GM23338 (cell line): ENCODE measurements at regions not wholly inside any gene's neighbourhood (a gene's known extent, or its start where the extent isn't known, plus 50 kb on each side); places are given as distances from the start of the nearest gene placed in this dataset.

Experiments used
- ATAC-seq: fragments of 200-7000 bp; cut with Tn5 transposase; 3 replicates; pipeline ENCODE4 v1.9.1; 2020
- DNase-seq: peaks from one replicate; pipeline ENCODE4 v3.0.0-alpha.2; 2015; ENCODE audit warnings: low spot score
- H2AFZ ChIP-seq: fragments of 200-600 bp; sonication (generic); 2 replicates; pipeline ENCODE4 v1.8.0; 2016; ENCODE audit warnings: antibody characterized with exemption, mild to moderate bottlenecking, moderate library complexity
- H3F3A ChIP-seq: fragments of 200-600 bp; sonication (generic); replicated peaks from 2 replicates; pipeline ENCODE4 v1.8.0; 2017; ENCODE audit warnings: antibody characterized with exemption, mixed run types, low read depth
- H3K27ac ChIP-seq: fragments of 200-600 bp; sonication (generic); 2 replicates; pipeline ENCODE4 v1.6.1; 2016; ENCODE audit warnings: low read depth
- H3K27me3 ChIP-seq: fragments of 200-600 bp; sonication (generic); 2 replicates; pipeline ENCODE4 v1.8.0; 2016; ENCODE audit warnings: mild to moderate bottlenecking, mixed run types, moderate library complexity; ENCODE audit not compliant: insufficient read depth
- H3K36me3 ChIP-seq: fragments of 200-600 bp; sonication (generic); 2 replicates; pipeline ENCODE4 v1.8.0; 2016; ENCODE audit warnings: mild to moderate bottlenecking; ENCODE audit not compliant: insufficient read depth
- H3K4me1 ChIP-seq: fragments of 200-600 bp; sonication (generic); 2 replicates; pipeline ENCODE4 v1.8.0; 2016; ENCODE audit warnings: mild to moderate bottlenecking, moderate library complexity; ENCODE audit not compliant: insufficient read depth
- H3K4me2 ChIP-seq: fragments of 200-600 bp; sonication (generic); 2 replicates; pipeline ENCODE4 v1.7.1; 2017; ENCODE audit warnings: mixed run types
- H3K4me3 ChIP-seq: fragments of 200-600 bp; sonication (generic); 2 replicates; pipeline ENCODE4 v1.6.1; 2016; ENCODE audit warnings: mixed run types
- H3K79me2 ChIP-seq: fragments of 200-600 bp; sonication (generic); replicated peaks from 2 replicates; pipeline ENCODE4 v1.8.0; 2017; ENCODE audit warnings: mild to moderate bottlenecking; ENCODE audit not compliant: insufficient read depth
- H3K9me2 ChIP-seq: fragments of 200-600 bp; sonication (generic); 2 replicates; pipeline ENCODE4 v1.8.0; 2017; ENCODE audit not compliant: insufficient read depth
- H4K20me1 ChIP-seq: fragments of 200-600 bp; sonication (generic); replicated peaks from 2 replicates; pipeline ENCODE4 v1.8.0; 2017; ENCODE audit warnings: mild to moderate bottlenecking; ENCODE audit not compliant: insufficient read depth
- H3K27ac Mint-ChIP-seq: 2 replicates; pipeline ENCODE4 v1.8.0; 2020; ENCODE audit warnings: inconsistent platforms, mild to moderate bottlenecking, moderate library complexity, mixed read lengths
- H3K27me3 Mint-ChIP-seq: 3 replicates; pipeline ENCODE4 v1.8.0; 2022; ENCODE audit warnings: low read depth, mild to moderate bottlenecking, moderate library complexity, mixed read lengths, inconsistent platforms; ENCODE audit not compliant: insufficient read depth, poor library complexity
- H3K36me3 Mint-ChIP-seq: 3 replicates; pipeline ENCODE4 v1.8.0; 2021; ENCODE audit warnings: low read depth, mild to moderate bottlenecking, inconsistent platforms, moderate library complexity, mixed read lengths
- H3K4me1 Mint-ChIP-seq: 3 replicates; pipeline ENCODE4 v1.8.0; 2020; ENCODE audit warnings: mild to moderate bottlenecking, inconsistent platforms, mixed read lengths
- H3K4me3 Mint-ChIP-seq: 3 replicates; pipeline ENCODE4 v1.8.0; 2021; ENCODE audit warnings: moderate library complexity, mild to moderate bottlenecking, inconsistent platforms, mixed read lengths
- H3K9me3 Mint-ChIP-seq: 3 replicates; pipeline ENCODE4 v1.8.0; 2020; ENCODE audit warnings: moderate library complexity, mild to moderate bottlenecking, inconsistent platforms, mixed read lengths
- CREB1 ChIP-seq: fragments of 250-450 bp; sonication (Bioruptor Pico); IDR thresholded peaks from 2 replicates; pipeline ENCODE4 v1.5.0; 2020; ENCODE audit warnings: low read depth, mild to moderate bottlenecking, moderate library complexity
- EZH2 ChIP-seq: fragments of 200-600 bp; sonication (generic); IDR thresholded peaks from one replicate; pipeline ENCODE4 v1.8.0; 2017; ENCODE audit warnings: antibody characterized with exemption, mild to moderate bottlenecking, low read depth; ENCODE audit not compliant: unreplicated experiment
- EZH2phosphoT487 ChIP-seq: fragments of 200-600 bp; sonication (generic); IDR thresholded peaks from one replicate; pipeline ENCODE4 v1.8.1; 2018; ENCODE audit warnings: antibody characterized with exemption; ENCODE audit not compliant: unreplicated experiment
- JUNB ChIP-seq: IDR thresholded peaks from one replicate; pipeline ENCODE4 v1.6.1; 2016; ENCODE audit warnings: antibody characterized with exemption; ENCODE audit not compliant: unreplicated experiment
- NANOG ChIP-seq: IDR thresholded peaks from 2 replicates; pipeline ENCODE4 v1.6.1; 2016; ENCODE audit warnings: antibody characterized with exemption, borderline replicate concordance
- POLR2AphosphoS5 ChIP-seq: IDR thresholded peaks from 2 replicates; pipeline ENCODE4 v1.6.1; 2016; ENCODE audit warnings: antibody characterized with exemption, low read depth
- STAT1 ChIP-seq: IDR thresholded peaks from one replicate; pipeline ENCODE4 v1.6.1; 2016; ENCODE audit warnings: antibody characterized with exemption; ENCODE audit not compliant: unreplicated experiment
- ZNF114 ChIP-seq: fragments of 250-450 bp; sonication (Bioruptor Pico); IDR thresholded peaks from 2 replicates; pipeline ENCODE4 v1.5.0; 2020; ENCODE audit warnings: mild to moderate bottlenecking, moderate library complexity
- ZNF331 ChIP-seq: fragments of 250-450 bp; sonication (Bioruptor Pico); IDR thresholded peaks from 2 replicates; pipeline ENCODE4 v1.5.0; 2020; ENCODE audit warnings: low read depth, mild to moderate bottlenecking, moderate library complexity
- ZNF462 ChIP-seq: fragments of 250-450 bp; sonication (Bioruptor Pico); IDR thresholded peaks from 2 replicates; pipeline ENCODE4 v1.5.0; 2020; ENCODE audit warnings: mild to moderate bottlenecking, moderate library complexity
- TF ChIP-seq, protein P1 (sequence below): IDR thresholded peaks from 2 replicates; pipeline ENCODE4 v1.6.1; 2016; ENCODE audit warnings: antibody characterized with exemption
- TF ChIP-seq, protein P2 (sequence below), 2 experiments: fragments of 200-600 bp in 1 of 2; sonication (generic) in 1 of 2; conservative IDR thresholded peaks; 2 replicates each; pipeline versions ENCODE4 v1.5.1 to v1.6.1; 2016 to 2017; ENCODE audit warnings: antibody characterized with exemption in 2 of 2, low read depth in 2 of 2, mild to moderate bottlenecking in 2 of 2, moderate library complexity in 1 of 2

DNA sequence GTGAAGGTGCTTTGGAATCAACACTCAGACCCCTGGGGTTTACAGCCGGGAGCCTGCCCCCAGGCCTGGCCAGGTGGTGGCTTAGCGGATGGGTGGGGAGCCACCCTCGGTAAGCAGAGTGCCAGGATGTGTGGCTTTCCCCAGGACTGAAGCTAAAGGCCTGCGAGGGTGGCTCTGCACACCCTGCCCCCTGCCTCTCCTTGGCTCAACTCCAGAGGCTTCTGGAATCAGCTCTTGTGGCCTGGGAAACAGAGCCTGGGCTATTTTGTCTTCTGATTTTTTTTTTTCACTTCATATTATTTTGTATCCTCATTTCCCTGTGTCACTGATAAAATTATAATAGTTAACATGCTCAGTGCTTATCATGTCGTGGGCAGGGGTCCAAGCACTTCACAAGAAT, 79.8 kb downstream of the RHOB start:
- Mint-ChIP-seq H3K27me3 (peaks cover 8% of the 10 kb centered on the region), H3K4me1 (peaks cover 6% of the 10 kb centered on the region; the same call in 2 of the 3 replicates), H3K4me3 (no peak overlapping the region), H3K9me3 (no peaks in the 10 kb centered on the region), H3K36me3 (no peaks in the 10 kb centered on the region), H3K27ac (no peak overlapping the region)
- Histone ChIP-seq H2AFZ (no peak overlapping the region), H3K9me2 (0 out of 2 replicates have a peak, but pooled peaks cover 2% of the 10 kb centered on the region), H4K20me1 (no peaks in the 10 kb centered on the region), H3K27ac (no peak overlapping the region), H3K4me2 (no peak overlapping the region), H3K36me3 (no peaks in the 10 kb centered on the region), H3K27me3 (no peaks in the 10 kb centered on the region), H3K79me2 (no peaks in the 10 kb centered on the region), H3K4me3 (no peak overlapping the region), H3K4me1 (no peaks in the 10 kb centered on the region), H3F3A (no peaks in the 10 kb centered on the region)
- TF ChIP-seq JUNB (no peak), EZH2 (no peak)
- DNase-seq (no peak), ATAC-seq (no peak)

GRCh38 chr2:20528713-20529112, 81.8 kb downstream of the RHOB start:
- Histone ChIP-seq H3K4me3 (no peak overlapping the region), H3K4me1 (no peaks in the 10 kb centered on the region), H3K27me3 (no peaks in the 10 kb centered on the region), H2AFZ (no peak overlapping the region), H3K79me2 (no peaks in the 10 kb centered on the region), H4K20me1 (no peaks in the 10 kb centered on the region), H3F3A (no peaks in the 10 kb centered on the region), H3K9me2 (0 out of 2 replicates have a peak, but pooled peaks cover 2% of the 10 kb centered on the region), H3K27ac (no peak overlapping the region), H3K4me2 (no peak overlapping the region), H3K36me3 (no peaks in the 10 kb centered on the region)
- no peaks in the 10 kb centered on the region for H3K36me3 Mint-ChIP-seq
- H3K27me3 Mint-ChIP-seq: peaks cover 13% of the 10 kb centered on the region
- H3K9me3 Mint-ChIP-seq: no peaks in the 10 kb centered on the region
- no peak overlapping the region for H3K27ac Mint-ChIP-seq
- H3K4me3 Mint-ChIP-seq: no peak overlapping the region
- ATAC-seq: no peak
- no peak for DNase-seq
- H3K4me1 Mint-ChIP-seq: peaks cover 15% of the 10 kb centered on the region
- TF ChIP-seq, protein P1, sequence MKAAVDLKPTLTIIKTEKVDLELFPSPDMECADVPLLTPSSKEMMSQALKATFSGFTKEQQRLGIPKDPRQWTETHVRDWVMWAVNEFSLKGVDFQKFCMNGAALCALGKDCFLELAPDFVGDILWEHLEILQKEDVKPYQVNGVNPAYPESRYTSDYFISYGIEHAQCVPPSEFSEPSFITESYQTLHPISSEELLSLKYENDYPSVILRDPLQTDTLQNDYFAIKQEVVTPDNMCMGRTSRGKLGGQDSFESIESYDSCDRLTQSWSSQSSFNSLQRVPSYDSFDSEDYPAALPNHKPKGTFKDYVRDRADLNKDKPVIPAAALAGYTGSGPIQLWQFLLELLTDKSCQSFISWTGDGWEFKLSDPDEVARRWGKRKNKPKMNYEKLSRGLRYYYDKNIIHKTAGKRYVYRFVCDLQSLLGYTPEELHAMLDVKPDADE: no peak
- TF ChIP-seq STAT1 (no peak), CREB1 (CRISPR knock-in tag) (no peak), POLR2AphosphoS5 (no peak), EZH2 (no peak), ZNF114 (CRISPR knock-in tag) (no peak), ZNF331 (no peak), EZH2phosphoT487 (no peak), JUNB (no peak), ZNF462 (no peak), NANOG (no peak)
- TF ChIP-seq, protein P2, sequence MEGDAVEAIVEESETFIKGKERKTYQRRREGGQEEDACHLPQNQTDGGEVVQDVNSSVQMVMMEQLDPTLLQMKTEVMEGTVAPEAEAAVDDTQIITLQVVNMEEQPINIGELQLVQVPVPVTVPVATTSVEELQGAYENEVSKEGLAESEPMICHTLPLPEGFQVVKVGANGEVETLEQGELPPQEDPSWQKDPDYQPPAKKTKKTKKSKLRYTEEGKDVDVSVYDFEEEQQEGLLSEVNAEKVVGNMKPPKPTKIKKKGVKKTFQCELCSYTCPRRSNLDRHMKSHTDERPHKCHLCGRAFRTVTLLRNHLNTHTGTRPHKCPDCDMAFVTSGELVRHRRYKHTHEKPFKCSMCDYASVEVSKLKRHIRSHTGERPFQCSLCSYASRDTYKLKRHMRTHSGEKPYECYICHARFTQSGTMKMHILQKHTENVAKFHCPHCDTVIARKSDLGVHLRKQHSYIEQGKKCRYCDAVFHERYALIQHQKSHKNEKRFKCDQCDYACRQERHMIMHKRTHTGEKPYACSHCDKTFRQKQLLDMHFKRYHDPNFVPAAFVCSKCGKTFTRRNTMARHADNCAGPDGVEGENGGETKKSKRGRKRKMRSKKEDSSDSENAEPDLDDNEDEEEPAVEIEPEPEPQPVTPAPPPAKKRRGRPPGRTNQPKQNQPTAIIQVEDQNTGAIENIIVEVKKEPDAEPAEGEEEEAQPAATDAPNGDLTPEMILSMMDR (conservative IDR thresholded peaks at IDR 0.05; ENCODE audit: low read depth in 2 of 2): no peak
